Transverse colon (tissue), 3 donors: ENCODE measurements at regions not wholly inside any gene's neighbourhood (a gene's known extent, or its start where the extent isn't known, plus 50 kb on each side); places are given as distances from the start of the nearest gene placed in this dataset.

Experiments used
- EP300 ChIP-seq: sonication (generic); formaldehyde crosslinking; IDR thresholded peaks from one replicate; pipeline ENCODE4 v1.6.1; 2017; ENCODE audit warnings: antibody characterized with exemption, low read depth
- POLR2A ChIP-seq: fragments of 450-650 bp; IDR thresholded peaks from one replicate; pipeline ENCODE4 v1.6.1; 2016; ENCODE audit warnings: antibody characterized with exemption, mild to moderate bottlenecking, moderate library complexity
- TF ChIP-seq, protein P1 (sequence below), 5 experiments: fragments of 200-600 bp in 3 of 5; fragments of 450-650 bp in 2 of 5; sonication (generic) in 3 of 5; IDR thresholded peaks; 1 replicate in 2 of 5; 2 replicates in 3 of 5; pipeline ENCODE4 v1.5.1; 2016 to 2017; ENCODE audit warnings: antibody characterized with exemption in 5 of 5, inconsistent platforms in 3 of 5, mild to moderate bottlenecking in 2 of 5, moderate library complexity in 1 of 5

DNA sequence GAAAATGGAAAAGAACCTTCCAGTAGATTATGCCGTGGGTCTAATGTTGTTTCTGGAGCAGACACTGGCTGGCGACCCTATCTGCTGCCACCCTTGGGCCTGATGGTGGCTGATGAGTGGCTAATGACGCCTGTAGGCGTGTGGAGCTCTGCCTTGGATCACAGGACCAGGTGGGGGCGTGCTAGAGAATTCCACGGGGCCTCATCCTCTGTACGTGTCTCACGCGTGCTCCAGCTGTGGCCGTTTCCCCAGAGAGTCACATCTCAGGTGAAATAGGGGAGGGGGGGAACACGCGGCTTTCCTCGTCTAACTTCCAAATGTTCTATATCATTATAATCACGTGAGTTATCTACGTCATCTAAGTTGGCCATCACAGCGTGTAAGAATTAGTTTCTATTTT lies 160.9 kb upstream of the SMIM21 start:
- TF ChIP-seq POLR2A, result no peak
- TF ChIP-seq, protein P1, sequence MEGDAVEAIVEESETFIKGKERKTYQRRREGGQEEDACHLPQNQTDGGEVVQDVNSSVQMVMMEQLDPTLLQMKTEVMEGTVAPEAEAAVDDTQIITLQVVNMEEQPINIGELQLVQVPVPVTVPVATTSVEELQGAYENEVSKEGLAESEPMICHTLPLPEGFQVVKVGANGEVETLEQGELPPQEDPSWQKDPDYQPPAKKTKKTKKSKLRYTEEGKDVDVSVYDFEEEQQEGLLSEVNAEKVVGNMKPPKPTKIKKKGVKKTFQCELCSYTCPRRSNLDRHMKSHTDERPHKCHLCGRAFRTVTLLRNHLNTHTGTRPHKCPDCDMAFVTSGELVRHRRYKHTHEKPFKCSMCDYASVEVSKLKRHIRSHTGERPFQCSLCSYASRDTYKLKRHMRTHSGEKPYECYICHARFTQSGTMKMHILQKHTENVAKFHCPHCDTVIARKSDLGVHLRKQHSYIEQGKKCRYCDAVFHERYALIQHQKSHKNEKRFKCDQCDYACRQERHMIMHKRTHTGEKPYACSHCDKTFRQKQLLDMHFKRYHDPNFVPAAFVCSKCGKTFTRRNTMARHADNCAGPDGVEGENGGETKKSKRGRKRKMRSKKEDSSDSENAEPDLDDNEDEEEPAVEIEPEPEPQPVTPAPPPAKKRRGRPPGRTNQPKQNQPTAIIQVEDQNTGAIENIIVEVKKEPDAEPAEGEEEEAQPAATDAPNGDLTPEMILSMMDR (IDR thresholded peaks at IDR 0.05), result no peak
- TF ChIP-seq EP300, result no peak
